H4 (cell line): ENCODE measurements at regions not wholly inside any gene's neighbourhood (a gene's known extent, or its start where the extent isn't known, plus 50 kb on each side); places are given as distances from the start of the nearest gene placed in this dataset.

ENCODE experiments used
- DNase-seq: peaks from one replicate; pipeline ENCODE4 v3.0.0-alpha.2; 2015; ENCODE audit warnings: low spot score

DNA sequence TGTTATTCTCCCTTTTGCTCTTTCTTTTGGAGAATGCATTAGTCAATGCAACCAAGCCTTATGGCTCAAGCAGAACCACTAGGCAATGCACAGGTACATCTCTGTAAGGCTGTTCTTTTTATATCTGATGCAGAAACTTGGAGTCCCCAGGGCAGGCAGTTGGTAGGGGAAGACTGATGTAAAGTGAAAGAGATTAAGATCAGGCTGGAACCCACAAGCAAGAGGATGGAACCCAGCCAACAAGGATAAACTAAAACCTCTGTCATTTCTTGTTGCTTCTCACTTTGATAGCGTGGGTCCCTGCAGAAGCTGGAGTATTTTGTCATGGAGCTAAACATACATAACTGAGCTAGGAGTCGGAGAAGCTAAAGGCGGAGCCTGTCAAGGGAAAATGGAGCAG, 142.9 kb downstream of the GPAM start:
- no peak for DNase-seq

DNA sequence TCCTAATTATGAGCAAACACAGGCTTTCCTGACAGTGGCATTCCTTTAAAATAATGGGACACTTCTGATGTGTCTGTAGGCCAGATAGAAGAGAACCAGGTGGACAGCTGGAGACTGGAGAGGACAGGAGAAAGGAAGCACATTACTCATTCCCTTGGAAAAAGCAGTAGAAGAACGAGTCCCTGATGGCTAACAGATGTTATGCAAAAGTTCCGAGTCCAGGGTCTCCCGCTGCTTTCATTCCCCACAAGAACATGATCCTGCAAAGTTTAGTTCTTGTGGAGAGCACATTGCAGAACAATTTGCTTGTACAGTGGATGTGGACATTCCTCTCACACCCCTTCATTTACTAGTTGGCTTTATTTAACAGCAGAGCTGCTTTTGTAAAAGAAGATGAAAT, 137.6 kb downstream of the GPAM start:
- no peak for DNase-seq

DNA sequence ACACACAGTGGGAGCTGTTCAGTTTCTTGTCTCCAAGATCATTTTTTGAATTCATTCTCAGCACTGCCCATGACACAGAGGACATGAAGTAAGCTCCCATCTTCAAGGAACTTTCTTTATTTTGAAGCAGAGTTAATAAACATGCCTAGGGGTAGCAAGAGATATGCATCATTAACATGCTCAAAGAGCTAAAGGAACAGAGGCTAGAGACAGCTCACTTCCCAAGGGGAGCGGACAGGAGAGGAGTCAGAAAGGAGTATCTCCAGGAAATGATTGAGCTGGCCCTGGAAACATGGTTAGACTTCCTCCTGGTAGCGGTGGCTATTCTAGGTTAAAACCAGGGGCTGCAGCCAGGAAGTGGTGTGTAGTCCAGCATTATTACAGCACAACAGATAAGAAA, 135.9 kb downstream of the GPAM start:
- DNase-seq: no peak

DNA sequence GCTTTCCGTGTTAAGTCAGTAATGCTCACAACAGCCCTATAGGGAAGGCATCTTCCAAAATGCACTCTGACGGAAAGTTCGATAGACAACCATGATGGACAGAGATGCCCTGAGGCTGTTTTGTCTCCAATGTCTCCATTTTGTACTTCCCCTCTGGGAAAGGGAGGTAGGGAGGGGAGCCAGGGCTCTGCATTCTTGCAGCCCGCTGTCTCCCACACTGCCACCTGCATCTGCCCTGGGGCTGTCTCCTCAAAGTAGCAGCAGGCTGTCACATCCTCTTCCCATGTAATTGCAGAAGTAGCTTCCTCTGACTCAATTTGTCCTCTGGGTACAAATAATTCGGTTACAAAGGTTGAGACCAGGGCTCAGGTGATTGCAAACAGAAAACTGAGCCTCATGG, 131.4 kb downstream of the GPAM start:
- DNase-seq: no peak

DNA sequence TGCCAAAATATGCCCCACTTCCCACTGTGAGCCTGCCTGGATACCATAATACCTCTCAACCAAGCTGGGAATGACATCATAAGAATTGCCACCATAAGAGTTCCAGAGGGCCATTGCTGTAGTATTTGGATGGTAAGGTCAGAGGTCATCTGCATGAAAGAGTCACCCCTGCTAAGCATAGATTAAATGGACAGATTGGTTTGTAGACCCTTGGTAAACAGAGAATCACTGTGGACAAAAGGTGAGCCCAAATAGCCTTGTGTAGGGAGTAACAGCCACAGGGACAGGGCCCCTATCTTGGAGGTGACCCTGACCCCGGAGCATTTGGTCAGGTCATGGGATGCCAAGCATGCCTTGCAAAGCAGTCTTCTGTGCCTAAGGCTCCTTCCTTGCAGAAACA, 129.7 kb downstream of the GPAM start:
- no peak for DNase-seq

DNA sequence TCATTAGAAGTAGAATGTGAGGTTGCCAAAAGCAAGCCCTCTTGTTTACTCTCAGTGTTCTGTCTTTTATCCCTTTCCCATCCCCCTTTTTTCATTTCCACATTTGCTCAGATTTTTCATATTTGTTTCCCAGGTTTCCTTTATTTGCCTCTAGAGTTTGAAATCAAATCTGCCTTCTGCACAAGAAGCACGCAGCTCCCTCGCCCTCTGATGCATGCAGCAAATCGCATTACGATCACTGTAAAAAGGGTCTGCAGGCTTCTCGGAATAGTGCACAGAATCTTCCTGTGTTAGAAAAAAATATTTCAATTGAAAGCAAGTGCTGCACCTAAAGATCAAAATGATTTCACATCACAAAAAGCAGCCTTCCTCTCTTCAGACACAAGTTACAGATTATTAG, 129.0 kb downstream of the GPAM start:
- DNase-seq: no peak

DNA sequence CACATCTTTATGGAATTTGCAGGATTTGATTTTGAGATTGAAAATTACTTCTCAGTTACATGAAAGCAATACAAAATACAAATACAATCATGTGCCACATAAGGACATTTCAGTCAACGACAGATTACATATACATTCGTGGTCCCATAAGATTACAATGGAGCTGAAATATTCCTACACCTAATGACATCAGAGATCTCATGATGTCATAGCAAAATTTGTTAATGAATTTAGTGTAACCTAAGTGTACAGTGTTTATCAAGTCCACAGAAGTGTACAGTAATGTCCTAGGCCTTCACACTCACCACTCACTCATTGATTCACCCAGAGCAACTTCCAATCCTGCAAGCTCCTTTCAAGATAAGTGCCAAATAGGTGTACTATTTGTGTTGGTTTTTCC, 126.5 kb downstream of the GPAM start:
- DNase-seq: no peak

DNA sequence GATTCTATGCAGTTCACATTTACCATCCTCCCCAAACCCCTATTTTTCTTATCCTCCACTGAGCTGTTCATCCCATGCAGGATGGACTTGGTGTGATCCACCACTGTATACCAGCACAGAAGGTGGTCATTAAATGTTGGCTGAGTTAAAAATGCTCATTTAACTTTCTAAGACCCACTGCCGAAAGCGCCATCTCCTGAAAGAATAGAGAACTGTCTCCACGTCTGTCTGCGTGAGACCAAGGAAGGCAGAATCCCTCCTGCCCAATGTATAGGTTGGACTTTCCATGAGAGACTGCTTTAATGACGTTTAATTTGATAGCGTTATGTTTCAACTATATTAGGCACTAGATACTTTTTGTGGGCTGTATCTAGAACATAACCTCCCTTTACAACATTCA, 124.3 kb downstream of the GPAM start:
- no peak for DNase-seq

DNA sequence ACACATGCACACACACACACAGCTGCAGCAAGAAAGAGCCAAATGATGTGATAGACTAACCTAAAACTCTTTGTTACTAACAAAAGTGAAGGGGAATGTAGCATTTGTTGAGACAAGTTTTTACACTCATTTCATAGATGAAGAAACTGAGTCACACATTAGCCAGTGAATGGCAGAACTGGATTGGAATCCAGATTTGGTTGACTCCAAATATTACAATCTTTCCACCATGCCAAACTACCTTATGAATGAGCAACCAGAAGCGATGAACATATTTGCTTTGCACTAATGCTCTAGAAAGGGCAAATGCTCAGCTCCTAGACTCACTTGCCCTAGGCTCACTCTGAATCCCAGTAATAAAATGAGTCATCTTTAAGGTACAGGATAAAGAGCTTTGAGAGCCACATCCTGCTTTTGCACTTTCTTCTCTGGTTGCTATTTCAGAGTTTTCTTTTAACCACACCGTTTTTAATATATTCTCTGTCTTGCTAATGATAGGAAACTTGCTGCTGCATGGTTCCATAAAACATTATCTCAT, 111.9 kb downstream of the GPAM start:
- DNase-seq: no peak

DNA sequence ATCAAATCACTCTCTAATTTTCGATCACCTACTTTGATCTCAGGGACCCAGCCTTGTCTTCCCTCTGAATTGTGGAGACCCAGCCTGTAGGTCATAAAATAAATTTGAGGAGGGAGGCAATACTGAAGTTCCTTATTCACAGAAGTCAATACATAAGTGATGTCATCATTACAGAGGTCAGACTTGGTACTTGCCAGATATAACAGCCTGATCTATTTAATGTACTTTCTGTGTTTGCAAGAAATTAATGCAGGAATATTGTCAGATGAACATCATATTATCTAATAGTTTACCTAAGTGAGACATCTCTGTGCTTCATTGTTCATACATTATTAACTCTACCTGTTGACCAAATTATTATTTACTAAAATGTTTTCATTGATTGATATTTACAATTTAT, 105.6 kb downstream of the GPAM start:
- DNase-seq: no peak

DNA sequence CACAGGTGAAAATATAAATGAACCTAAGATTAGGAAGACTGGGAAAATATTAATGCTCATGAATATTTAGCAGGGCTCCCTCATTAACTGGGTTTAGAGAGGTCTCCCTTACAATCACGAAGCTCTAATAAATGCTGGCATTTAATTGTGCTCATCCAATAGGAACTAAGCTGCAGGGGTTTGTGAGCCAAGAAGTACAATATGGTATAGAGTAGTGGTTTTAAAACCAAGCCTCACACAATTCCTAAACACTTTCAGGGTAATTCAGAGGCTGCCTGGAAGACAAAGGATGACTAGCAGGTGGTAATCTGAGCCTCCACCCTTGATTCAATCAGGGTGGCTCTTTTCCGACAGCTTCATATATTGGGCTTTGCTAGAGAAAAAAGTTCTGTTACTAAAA, 103.3 kb downstream of the GPAM start:
- no peak for DNase-seq

DNA sequence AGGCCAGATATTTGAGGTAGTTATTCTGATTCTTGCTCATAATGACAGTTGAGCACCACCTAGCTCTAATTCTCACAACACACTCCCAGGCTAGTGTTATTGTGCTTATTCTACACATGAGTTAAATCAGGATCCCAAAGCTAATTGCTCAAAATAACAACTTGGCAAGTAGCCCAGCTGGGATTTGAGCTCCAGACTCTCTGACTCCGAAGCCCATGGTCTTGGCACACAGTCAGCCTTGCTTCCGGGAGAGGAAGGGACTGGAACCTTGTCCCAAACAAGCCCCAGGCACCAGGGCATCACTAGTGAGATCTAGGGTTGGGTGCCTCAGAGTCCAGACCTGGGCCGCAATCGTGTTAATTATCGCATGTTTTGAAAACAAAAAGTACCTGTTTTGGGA, 101.4 kb downstream of the GPAM start:
- no peak for DNase-seq

DNA sequence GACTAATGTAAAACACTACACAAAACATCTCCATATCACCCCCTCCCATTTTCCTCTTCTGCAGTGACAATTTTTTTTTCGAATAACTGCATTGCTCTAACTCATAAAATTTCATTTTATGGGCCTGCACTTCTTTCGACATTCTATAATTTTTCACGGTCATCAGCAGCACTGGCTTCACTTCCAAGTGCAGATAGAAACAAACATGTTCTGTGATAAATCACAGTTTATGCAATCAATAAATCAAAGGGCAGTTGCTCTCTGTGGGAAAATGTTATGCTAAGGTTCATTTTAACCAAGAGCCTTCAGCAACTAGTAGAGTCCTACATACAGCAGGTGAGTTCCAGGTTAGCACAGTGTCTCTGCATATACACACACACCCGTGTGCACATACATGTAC, 100.1 kb downstream of the GPAM start:
- no peak for DNase-seq

DNA sequence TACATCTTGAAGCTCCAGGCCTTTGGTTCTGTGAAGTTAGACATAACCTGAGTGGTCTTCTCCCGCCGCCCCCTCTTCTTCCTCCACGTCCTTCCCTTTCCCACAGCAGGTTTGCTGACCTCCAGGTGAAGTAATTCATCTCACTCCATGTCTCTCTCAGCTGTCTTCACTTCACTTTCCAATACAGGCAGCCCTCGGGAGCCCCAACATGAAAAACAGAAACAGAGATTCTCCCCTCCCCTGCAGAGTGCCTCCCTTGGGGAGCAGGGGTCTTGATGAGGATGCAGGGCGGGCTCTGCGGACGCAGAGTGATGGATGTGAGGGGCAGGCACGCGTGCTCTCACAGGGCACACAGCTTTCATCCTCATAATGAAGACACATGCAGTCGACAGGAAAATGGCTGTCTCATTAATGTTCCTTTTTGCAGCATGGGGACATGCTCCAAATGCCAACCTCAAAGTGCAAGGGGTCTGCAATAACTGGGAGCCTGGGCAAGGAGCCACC, 95.6 kb downstream of the GPAM start:
- DNase-seq: no peak

DNA sequence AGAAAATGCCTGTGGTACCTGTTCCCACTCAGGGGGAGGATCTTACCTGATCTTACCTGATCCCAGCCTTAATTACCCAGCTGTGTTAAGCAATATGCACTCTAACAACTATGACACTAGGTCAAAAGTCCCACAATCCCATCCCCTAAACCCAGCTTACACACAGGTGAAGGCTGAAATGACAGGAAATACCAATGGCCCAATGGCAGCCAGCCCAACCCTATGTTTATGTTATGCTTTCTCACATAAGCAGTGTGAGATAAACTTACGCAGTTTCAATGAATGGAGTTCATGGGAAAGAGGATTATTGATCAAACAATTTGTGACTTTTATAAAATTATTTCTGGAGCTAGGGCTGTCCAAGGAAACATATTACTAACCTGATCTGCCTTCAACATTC, 91.9 kb downstream of the GPAM start:
- DNase-seq: no peak

DNA sequence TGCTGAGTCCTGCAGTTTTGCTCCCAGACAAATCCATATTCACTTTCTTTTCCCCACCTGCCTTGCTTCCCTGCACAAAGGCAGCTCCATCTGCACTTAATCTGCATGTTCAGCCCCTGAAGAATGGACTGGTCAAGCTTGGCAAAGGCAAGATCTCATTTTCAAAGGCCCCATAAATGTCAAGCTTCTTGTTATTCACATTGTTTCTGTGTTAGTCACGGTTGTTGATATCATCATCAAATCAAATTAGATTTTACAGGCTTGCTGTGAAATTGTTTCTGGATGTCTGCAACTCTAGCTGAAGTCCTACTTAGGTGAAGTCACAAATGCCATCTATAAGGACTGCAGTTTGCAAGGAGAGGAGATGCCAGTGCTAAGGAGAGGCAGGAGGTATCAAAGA, 91.0 kb downstream of the GPAM start:
- DNase-seq: no peak

DNA sequence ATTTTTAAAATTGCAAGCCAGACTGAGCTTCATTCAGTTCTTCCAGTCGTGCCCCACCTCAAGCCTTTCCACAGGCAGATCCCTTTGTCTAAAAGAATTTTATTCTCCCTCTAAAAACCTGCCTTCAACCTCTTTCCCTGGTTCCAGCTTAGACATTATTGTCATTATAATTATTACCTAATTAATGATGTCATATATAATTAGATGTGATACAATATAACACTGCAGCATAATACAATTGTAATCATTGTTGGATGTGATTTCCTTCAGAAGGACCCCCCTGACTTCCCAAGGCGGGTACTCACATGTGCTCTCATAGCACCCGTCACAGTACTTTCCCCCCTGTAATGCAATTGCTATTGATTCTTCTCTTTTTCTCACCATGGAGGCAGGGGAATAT, 88.6 kb downstream of the GPAM start:
- no peak for DNase-seq

DNA sequence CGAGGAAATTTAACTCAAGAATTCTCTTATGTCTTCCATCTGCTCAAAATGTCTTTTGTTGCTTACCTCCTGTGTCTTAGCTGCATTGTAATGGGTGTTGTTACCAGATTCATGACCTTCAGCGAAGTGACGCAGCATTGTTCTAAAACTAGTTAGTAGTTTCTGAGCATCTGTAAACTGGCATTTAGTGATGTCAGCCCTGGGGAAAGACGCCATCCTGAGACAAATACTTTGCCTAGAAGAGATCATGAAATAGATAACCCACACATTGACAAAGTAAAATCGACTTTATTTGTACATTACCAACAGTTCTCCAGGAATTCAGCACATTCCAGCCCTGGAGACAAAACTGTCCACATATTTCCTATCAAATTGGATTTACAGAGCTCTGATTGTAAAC, 87.8 kb downstream of the GPAM start:
- DNase-seq: no peak

DNA sequence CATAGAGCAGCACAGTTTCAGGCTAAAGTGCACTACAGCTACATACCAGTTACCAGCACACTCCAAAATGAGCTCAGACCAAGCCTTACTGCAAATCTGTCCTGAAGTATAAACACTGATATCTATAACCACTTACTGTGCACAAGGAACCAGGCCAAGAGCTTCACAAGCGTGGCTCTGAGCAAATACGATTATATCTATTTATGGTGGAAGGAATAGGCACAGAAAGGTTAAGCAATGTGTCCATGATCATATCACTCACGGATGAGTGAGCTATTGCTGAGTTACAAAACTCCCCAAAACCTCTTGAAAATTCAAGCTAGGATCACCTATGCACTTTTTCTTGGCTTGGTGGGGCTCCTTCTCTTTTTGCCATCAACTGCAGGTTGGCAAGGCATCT, 84.9 kb downstream of the GPAM start:
- DNase-seq: no peak
